ENCODE measurements at regions not wholly inside any gene's neighbourhood (a gene's known extent, or its start where the extent isn't known, plus 50 kb on each side); places are given as distances from the start of the nearest gene placed in this dataset.

GRCh38 chr4:20490734-20491133, 209.5 kb upstream of the PACRGL start:
- TF ChIP-seq POLR2AphosphoS5 (IDR thresholded peaks at IDR 0.05; ENCODE audit: low read depth), result no peak
- no peak for TF ChIP-seq ZNF114 (CRISPR knock-in tag; IDR thresholded peaks at IDR 0.05)
- no peak for TF ChIP-seq JUNB (IDR thresholded peaks at IDR 0.05; ENCODE audit: unreplicated experiment)
- TF ChIP-seq, protein P1, sequence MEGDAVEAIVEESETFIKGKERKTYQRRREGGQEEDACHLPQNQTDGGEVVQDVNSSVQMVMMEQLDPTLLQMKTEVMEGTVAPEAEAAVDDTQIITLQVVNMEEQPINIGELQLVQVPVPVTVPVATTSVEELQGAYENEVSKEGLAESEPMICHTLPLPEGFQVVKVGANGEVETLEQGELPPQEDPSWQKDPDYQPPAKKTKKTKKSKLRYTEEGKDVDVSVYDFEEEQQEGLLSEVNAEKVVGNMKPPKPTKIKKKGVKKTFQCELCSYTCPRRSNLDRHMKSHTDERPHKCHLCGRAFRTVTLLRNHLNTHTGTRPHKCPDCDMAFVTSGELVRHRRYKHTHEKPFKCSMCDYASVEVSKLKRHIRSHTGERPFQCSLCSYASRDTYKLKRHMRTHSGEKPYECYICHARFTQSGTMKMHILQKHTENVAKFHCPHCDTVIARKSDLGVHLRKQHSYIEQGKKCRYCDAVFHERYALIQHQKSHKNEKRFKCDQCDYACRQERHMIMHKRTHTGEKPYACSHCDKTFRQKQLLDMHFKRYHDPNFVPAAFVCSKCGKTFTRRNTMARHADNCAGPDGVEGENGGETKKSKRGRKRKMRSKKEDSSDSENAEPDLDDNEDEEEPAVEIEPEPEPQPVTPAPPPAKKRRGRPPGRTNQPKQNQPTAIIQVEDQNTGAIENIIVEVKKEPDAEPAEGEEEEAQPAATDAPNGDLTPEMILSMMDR (conservative IDR thresholded peaks at IDR 0.05; ENCODE audit: low read depth in 2 of 2), result 0 out of 4 replicates have a peak, but pooled peaks have one; percentile 1 to 14
- no peaks in the 10 kb centered on the region for H3F3A ChIP-seq (replicated peaks; ENCODE audit: low read depth)
- no peak overlapping the region for H3K4me3 ChIP-seq
- no peaks in the 10 kb centered on the region for H3K36me3 Mint-ChIP-seq (ENCODE audit: low read depth)
- H3K27me3 Mint-ChIP-seq (ENCODE audit: insufficient read depth, low read depth, poor library complexity), result no peaks in the 10 kb centered on the region
- DNase-seq (ENCODE audit: low spot score), result peak; percentile 28
- H3K27me3 ChIP-seq (ENCODE audit: insufficient read depth), result no peaks in the 10 kb centered on the region
- no peaks in the 10 kb centered on the region for H3K79me2 ChIP-seq (replicated peaks; ENCODE audit: insufficient read depth)
- H3K4me1 ChIP-seq (ENCODE audit: insufficient read depth), result no peaks in the 10 kb centered on the region
- no peaks in the 10 kb centered on the region for H4K20me1 ChIP-seq (replicated peaks; ENCODE audit: insufficient read depth)
- no peaks in the 10 kb centered on the region for H3K36me3 ChIP-seq (ENCODE audit: insufficient read depth)
- no peak overlapping the region for H3K4me3 Mint-ChIP-seq
- no peaks in the 10 kb centered on the region for H3K9me3 Mint-ChIP-seq
- H2AFZ ChIP-seq, result no peak overlapping the region
- ATAC-seq, result peak; percentile 47
- no peak overlapping the region for H3K4me2 ChIP-seq
- no peaks in the 10 kb centered on the region for H3K4me1 Mint-ChIP-seq
- H3K9me2 ChIP-seq (ENCODE audit: insufficient read depth), result no peaks in the 10 kb centered on the region
- H3K27ac ChIP-seq (ENCODE audit: low read depth), result no peak overlapping the region
- H3K27ac Mint-ChIP-seq, result no peak overlapping the region

DNA sequence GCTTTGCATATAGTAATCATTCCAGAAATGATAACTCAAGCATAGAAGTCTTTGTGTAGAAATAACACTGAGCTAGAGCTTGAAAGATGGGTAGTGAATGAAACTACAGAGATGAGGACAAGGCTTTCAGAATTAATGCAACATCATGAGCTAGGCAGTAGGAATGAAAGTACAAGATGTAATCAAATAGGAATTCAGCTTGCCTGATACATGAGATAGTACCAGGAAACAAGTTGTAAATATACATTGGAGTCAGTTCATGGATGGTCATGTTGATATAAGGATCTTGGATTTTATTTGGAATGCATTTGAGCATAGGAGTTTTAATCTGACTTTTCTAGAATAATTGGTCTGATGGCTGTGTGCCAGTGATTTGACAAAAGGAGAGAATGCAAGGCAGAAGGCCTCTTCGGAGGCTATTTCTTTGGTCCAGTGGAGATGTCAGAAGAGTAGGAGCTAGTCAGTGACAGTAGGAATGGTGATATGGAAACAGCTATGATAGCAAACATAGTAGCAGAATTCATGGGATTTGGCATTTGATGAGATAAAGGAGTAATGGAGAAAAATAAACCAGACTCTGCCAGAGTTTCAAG, 206.4 kb upstream of the PACRGL start:
- no peaks in the 10 kb centered on the region for H3F3A ChIP-seq (replicated peaks; ENCODE audit: low read depth)
- H3K27ac ChIP-seq (ENCODE audit: low read depth), result no peak overlapping the region
- TF ChIP-seq REST (IDR thresholded peaks at IDR 0.05; ENCODE audit: unreplicated experiment) (no peak), JUNB (IDR thresholded peaks at IDR 0.05; ENCODE audit: unreplicated experiment) (no peak), ETS1 (IDR thresholded peaks at IDR 0.05) (no peak)
- no peak overlapping the region for H3K27ac Mint-ChIP-seq
- H3K4me2 ChIP-seq, result no peak overlapping the region
- H3K4me3 Mint-ChIP-seq, result no peak overlapping the region
- no peaks in the 10 kb centered on the region for H3K4me1 ChIP-seq (ENCODE audit: insufficient read depth)
- no peak overlapping the region for H2AFZ ChIP-seq
- H3K36me3 Mint-ChIP-seq (ENCODE audit: low read depth), result no peaks in the 10 kb centered on the region
- H3K4me3 ChIP-seq, result no peak overlapping the region
- no peaks in the 10 kb centered on the region for H3K9me3 Mint-ChIP-seq
- no peaks in the 10 kb centered on the region for H3K9me2 ChIP-seq (ENCODE audit: insufficient read depth)
- H4K20me1 ChIP-seq (replicated peaks; ENCODE audit: insufficient read depth), result no peaks in the 10 kb centered on the region
- no peak for ATAC-seq
- H3K27me3 ChIP-seq (ENCODE audit: insufficient read depth), result no peaks in the 10 kb centered on the region
- DNase-seq (ENCODE audit: low spot score), result no peak
- no peaks in the 10 kb centered on the region for H3K27me3 Mint-ChIP-seq (ENCODE audit: insufficient read depth, low read depth, poor library complexity)
- H3K4me1 Mint-ChIP-seq, result no peaks in the 10 kb centered on the region
- H3K79me2 ChIP-seq (replicated peaks; ENCODE audit: insufficient read depth), result no peaks in the 10 kb centered on the region
- H3K36me3 ChIP-seq (ENCODE audit: insufficient read depth), result no peaks in the 10 kb centered on the region

All from GM23338 (cell line).